GM23338 (cell line): ENCODE measurements at regions not wholly inside any gene's neighbourhood (a gene's known extent, or its start where the extent isn't known, plus 50 kb on each side); places are given as distances from the start of the nearest gene placed in this dataset.

Experiments
- ATAC-seq: fragments of 200-7000 bp; cut with Tn5 transposase; 3 replicates; pipeline ENCODE4 v1.9.1; 2020
- DNase-seq: peaks from one replicate; pipeline ENCODE4 v3.0.0-alpha.2; 2015; ENCODE audit warnings: low spot score
- H2AFZ ChIP-seq: fragments of 200-600 bp; sonication (generic); 2 replicates; pipeline ENCODE4 v1.8.0; 2016; ENCODE audit warnings: antibody characterized with exemption, mild to moderate bottlenecking, moderate library complexity
- H3F3A ChIP-seq: fragments of 200-600 bp; sonication (generic); replicated peaks from 2 replicates; pipeline ENCODE4 v1.8.0; 2017; ENCODE audit warnings: antibody characterized with exemption, mixed run types, low read depth
- H3K27ac ChIP-seq: fragments of 200-600 bp; sonication (generic); 2 replicates; pipeline ENCODE4 v1.6.1; 2016; ENCODE audit warnings: low read depth
- H3K27me3 ChIP-seq: fragments of 200-600 bp; sonication (generic); 2 replicates; pipeline ENCODE4 v1.8.0; 2016; ENCODE audit warnings: mild to moderate bottlenecking, mixed run types, moderate library complexity; ENCODE audit not compliant: insufficient read depth
- H3K36me3 ChIP-seq: fragments of 200-600 bp; sonication (generic); 2 replicates; pipeline ENCODE4 v1.8.0; 2016; ENCODE audit warnings: mild to moderate bottlenecking; ENCODE audit not compliant: insufficient read depth
- H3K4me1 ChIP-seq: fragments of 200-600 bp; sonication (generic); 2 replicates; pipeline ENCODE4 v1.8.0; 2016; ENCODE audit warnings: mild to moderate bottlenecking, moderate library complexity; ENCODE audit not compliant: insufficient read depth
- H3K4me2 ChIP-seq: fragments of 200-600 bp; sonication (generic); 2 replicates; pipeline ENCODE4 v1.7.1; 2017; ENCODE audit warnings: mixed run types
- H3K4me3 ChIP-seq: fragments of 200-600 bp; sonication (generic); 2 replicates; pipeline ENCODE4 v1.6.1; 2016; ENCODE audit warnings: mixed run types
- H3K79me2 ChIP-seq: fragments of 200-600 bp; sonication (generic); replicated peaks from 2 replicates; pipeline ENCODE4 v1.8.0; 2017; ENCODE audit warnings: mild to moderate bottlenecking; ENCODE audit not compliant: insufficient read depth
- H3K9me2 ChIP-seq: fragments of 200-600 bp; sonication (generic); 2 replicates; pipeline ENCODE4 v1.8.0; 2017; ENCODE audit not compliant: insufficient read depth
- H4K20me1 ChIP-seq: fragments of 200-600 bp; sonication (generic); replicated peaks from 2 replicates; pipeline ENCODE4 v1.8.0; 2017; ENCODE audit warnings: mild to moderate bottlenecking; ENCODE audit not compliant: insufficient read depth
- H3K27ac Mint-ChIP-seq: 2 replicates; pipeline ENCODE4 v1.8.0; 2020; ENCODE audit warnings: inconsistent platforms, mild to moderate bottlenecking, moderate library complexity, mixed read lengths
- H3K27me3 Mint-ChIP-seq: 3 replicates; pipeline ENCODE4 v1.8.0; 2022; ENCODE audit warnings: low read depth, mild to moderate bottlenecking, moderate library complexity, mixed read lengths, inconsistent platforms; ENCODE audit not compliant: insufficient read depth, poor library complexity
- H3K36me3 Mint-ChIP-seq: 3 replicates; pipeline ENCODE4 v1.8.0; 2021; ENCODE audit warnings: low read depth, mild to moderate bottlenecking, inconsistent platforms, moderate library complexity, mixed read lengths
- H3K4me1 Mint-ChIP-seq: 3 replicates; pipeline ENCODE4 v1.8.0; 2020; ENCODE audit warnings: mild to moderate bottlenecking, inconsistent platforms, mixed read lengths
- H3K4me3 Mint-ChIP-seq: 3 replicates; pipeline ENCODE4 v1.8.0; 2021; ENCODE audit warnings: moderate library complexity, mild to moderate bottlenecking, inconsistent platforms, mixed read lengths
- H3K9me3 Mint-ChIP-seq: 3 replicates; pipeline ENCODE4 v1.8.0; 2020; ENCODE audit warnings: moderate library complexity, mild to moderate bottlenecking, inconsistent platforms, mixed read lengths
- CREB1 ChIP-seq: fragments of 250-450 bp; sonication (Bioruptor Pico); IDR thresholded peaks from 2 replicates; pipeline ENCODE4 v1.5.0; 2020; ENCODE audit warnings: low read depth, mild to moderate bottlenecking, moderate library complexity
- EZH2 ChIP-seq: fragments of 200-600 bp; sonication (generic); IDR thresholded peaks from one replicate; pipeline ENCODE4 v1.8.0; 2017; ENCODE audit warnings: antibody characterized with exemption, mild to moderate bottlenecking, low read depth; ENCODE audit not compliant: unreplicated experiment
- EZH2phosphoT487 ChIP-seq: fragments of 200-600 bp; sonication (generic); IDR thresholded peaks from one replicate; pipeline ENCODE4 v1.8.1; 2018; ENCODE audit warnings: antibody characterized with exemption; ENCODE audit not compliant: unreplicated experiment
- JUNB ChIP-seq: IDR thresholded peaks from one replicate; pipeline ENCODE4 v1.6.1; 2016; ENCODE audit warnings: antibody characterized with exemption; ENCODE audit not compliant: unreplicated experiment
- NANOG ChIP-seq: IDR thresholded peaks from 2 replicates; pipeline ENCODE4 v1.6.1; 2016; ENCODE audit warnings: antibody characterized with exemption, borderline replicate concordance
- POLR2AphosphoS5 ChIP-seq: IDR thresholded peaks from 2 replicates; pipeline ENCODE4 v1.6.1; 2016; ENCODE audit warnings: antibody characterized with exemption, low read depth
- STAT1 ChIP-seq: IDR thresholded peaks from one replicate; pipeline ENCODE4 v1.6.1; 2016; ENCODE audit warnings: antibody characterized with exemption; ENCODE audit not compliant: unreplicated experiment
- ZNF114 ChIP-seq: fragments of 250-450 bp; sonication (Bioruptor Pico); IDR thresholded peaks from 2 replicates; pipeline ENCODE4 v1.5.0; 2020; ENCODE audit warnings: mild to moderate bottlenecking, moderate library complexity
- ZNF331 ChIP-seq: fragments of 250-450 bp; sonication (Bioruptor Pico); IDR thresholded peaks from 2 replicates; pipeline ENCODE4 v1.5.0; 2020; ENCODE audit warnings: low read depth, mild to moderate bottlenecking, moderate library complexity
- TF ChIP-seq, protein P1 (sequence below): IDR thresholded peaks from one replicate; pipeline ENCODE4 v1.6.1; 2018; ENCODE audit warnings: antibody characterized with exemption; ENCODE audit not compliant: unreplicated experiment
- TF ChIP-seq, protein P2 (sequence below), 2 experiments: fragments of 200-600 bp in 1 of 2; sonication (generic) in 1 of 2; conservative IDR thresholded peaks; 2 replicates each; pipeline versions ENCODE4 v1.5.1 to v1.6.1; 2016 to 2017; ENCODE audit warnings: antibody characterized with exemption in 2 of 2, low read depth in 2 of 2, mild to moderate bottlenecking in 2 of 2, moderate library complexity in 1 of 2
- TF ChIP-seq, protein P3 (sequence below): fragments of 250-450 bp; sonication (Bioruptor Pico); IDR thresholded peaks from 2 replicates; pipeline ENCODE4 v1.5.0; 2020; ENCODE audit warnings: mild to moderate bottlenecking, moderate library complexity
- TF ChIP-seq, protein P4 (sequence below): IDR thresholded peaks from 2 replicates; pipeline ENCODE4 v1.6.1; 2016; ENCODE audit warnings: antibody characterized with exemption

DNA sequence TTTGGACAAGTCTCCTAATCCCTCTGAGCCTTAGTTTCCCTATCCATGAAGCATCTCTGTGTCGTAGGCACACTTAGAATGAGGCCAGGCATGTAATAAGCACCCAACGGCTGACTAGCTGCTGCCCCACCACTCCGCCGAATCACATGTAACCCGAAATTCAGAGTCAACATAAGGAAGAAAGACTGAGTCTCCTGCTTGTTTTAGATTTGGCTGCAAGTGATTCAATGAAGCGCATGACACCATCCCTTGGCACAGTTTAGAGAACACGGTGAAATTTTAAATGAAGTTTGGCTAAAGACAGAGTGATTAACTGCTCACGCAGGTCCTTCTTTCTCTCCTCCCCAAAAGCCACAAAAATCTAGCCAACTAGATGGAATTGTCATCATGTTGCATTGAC is 279.2 kb downstream of the TLE3 start:
- no peak overlapping the region for H3K4me3 Mint-ChIP-seq
- no peaks in the 10 kb centered on the region for H3K36me3 ChIP-seq
- H3K27me3 Mint-ChIP-seq: peaks cover 8% of the 10 kb centered on the region
- no peak overlapping the region for H2AFZ ChIP-seq
- no peak overlapping the region for H3K27ac ChIP-seq
- no peak overlapping the region for H3K27ac Mint-ChIP-seq
- H3K27me3 ChIP-seq: no peaks in the 10 kb centered on the region
- no peaks in the 10 kb centered on the region for H3F3A ChIP-seq
- ATAC-seq (no peak), DNase-seq (no peak)
- H4K20me1 ChIP-seq: no peaks in the 10 kb centered on the region
- H3K4me1 Mint-ChIP-seq: peaks cover 18% of the 10 kb centered on the region
- H3K36me3 Mint-ChIP-seq: no peaks in the 10 kb centered on the region
- TF ChIP-seq, protein P1, sequence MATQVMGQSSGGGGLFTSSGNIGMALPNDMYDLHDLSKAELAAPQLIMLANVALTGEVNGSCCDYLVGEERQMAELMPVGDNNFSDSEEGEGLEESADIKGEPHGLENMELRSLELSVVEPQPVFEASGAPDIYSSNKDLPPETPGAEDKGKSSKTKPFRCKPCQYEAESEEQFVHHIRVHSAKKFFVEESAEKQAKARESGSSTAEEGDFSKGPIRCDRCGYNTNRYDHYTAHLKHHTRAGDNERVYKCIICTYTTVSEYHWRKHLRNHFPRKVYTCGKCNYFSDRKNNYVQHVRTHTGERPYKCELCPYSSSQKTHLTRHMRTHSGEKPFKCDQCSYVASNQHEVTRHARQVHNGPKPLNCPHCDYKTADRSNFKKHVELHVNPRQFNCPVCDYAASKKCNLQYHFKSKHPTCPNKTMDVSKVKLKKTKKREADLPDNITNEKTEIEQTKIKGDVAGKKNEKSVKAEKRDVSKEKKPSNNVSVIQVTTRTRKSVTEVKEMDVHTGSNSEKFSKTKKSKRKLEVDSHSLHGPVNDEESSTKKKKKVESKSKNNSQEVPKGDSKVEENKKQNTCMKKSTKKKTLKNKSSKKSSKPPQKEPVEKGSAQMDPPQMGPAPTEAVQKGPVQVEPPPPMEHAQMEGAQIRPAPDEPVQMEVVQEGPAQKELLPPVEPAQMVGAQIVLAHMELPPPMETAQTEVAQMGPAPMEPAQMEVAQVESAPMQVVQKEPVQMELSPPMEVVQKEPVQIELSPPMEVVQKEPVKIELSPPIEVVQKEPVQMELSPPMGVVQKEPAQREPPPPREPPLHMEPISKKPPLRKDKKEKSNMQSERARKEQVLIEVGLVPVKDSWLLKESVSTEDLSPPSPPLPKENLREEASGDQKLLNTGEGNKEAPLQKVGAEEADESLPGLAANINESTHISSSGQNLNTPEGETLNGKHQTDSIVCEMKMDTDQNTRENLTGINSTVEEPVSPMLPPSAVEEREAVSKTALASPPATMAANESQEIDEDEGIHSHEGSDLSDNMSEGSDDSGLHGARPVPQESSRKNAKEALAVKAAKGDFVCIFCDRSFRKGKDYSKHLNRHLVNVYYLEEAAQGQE: no peak
- TF ChIP-seq EZH2phosphoT487: no peak
- TF ChIP-seq, protein P2, sequence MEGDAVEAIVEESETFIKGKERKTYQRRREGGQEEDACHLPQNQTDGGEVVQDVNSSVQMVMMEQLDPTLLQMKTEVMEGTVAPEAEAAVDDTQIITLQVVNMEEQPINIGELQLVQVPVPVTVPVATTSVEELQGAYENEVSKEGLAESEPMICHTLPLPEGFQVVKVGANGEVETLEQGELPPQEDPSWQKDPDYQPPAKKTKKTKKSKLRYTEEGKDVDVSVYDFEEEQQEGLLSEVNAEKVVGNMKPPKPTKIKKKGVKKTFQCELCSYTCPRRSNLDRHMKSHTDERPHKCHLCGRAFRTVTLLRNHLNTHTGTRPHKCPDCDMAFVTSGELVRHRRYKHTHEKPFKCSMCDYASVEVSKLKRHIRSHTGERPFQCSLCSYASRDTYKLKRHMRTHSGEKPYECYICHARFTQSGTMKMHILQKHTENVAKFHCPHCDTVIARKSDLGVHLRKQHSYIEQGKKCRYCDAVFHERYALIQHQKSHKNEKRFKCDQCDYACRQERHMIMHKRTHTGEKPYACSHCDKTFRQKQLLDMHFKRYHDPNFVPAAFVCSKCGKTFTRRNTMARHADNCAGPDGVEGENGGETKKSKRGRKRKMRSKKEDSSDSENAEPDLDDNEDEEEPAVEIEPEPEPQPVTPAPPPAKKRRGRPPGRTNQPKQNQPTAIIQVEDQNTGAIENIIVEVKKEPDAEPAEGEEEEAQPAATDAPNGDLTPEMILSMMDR (conservative IDR thresholded peaks at IDR 0.05; ENCODE audit: low read depth in 2 of 2): no peak
- no peak for TF ChIP-seq POLR2AphosphoS5
- no peak for TF ChIP-seq CREB1 (CRISPR knock-in tag)
- no peak for TF ChIP-seq JUNB
- no peak for TF ChIP-seq EZH2
- no peak for TF ChIP-seq STAT1
- no peak for TF ChIP-seq ZNF114 (CRISPR knock-in tag)
- no peak for TF ChIP-seq ZNF331
- TF ChIP-seq, protein P3, sequence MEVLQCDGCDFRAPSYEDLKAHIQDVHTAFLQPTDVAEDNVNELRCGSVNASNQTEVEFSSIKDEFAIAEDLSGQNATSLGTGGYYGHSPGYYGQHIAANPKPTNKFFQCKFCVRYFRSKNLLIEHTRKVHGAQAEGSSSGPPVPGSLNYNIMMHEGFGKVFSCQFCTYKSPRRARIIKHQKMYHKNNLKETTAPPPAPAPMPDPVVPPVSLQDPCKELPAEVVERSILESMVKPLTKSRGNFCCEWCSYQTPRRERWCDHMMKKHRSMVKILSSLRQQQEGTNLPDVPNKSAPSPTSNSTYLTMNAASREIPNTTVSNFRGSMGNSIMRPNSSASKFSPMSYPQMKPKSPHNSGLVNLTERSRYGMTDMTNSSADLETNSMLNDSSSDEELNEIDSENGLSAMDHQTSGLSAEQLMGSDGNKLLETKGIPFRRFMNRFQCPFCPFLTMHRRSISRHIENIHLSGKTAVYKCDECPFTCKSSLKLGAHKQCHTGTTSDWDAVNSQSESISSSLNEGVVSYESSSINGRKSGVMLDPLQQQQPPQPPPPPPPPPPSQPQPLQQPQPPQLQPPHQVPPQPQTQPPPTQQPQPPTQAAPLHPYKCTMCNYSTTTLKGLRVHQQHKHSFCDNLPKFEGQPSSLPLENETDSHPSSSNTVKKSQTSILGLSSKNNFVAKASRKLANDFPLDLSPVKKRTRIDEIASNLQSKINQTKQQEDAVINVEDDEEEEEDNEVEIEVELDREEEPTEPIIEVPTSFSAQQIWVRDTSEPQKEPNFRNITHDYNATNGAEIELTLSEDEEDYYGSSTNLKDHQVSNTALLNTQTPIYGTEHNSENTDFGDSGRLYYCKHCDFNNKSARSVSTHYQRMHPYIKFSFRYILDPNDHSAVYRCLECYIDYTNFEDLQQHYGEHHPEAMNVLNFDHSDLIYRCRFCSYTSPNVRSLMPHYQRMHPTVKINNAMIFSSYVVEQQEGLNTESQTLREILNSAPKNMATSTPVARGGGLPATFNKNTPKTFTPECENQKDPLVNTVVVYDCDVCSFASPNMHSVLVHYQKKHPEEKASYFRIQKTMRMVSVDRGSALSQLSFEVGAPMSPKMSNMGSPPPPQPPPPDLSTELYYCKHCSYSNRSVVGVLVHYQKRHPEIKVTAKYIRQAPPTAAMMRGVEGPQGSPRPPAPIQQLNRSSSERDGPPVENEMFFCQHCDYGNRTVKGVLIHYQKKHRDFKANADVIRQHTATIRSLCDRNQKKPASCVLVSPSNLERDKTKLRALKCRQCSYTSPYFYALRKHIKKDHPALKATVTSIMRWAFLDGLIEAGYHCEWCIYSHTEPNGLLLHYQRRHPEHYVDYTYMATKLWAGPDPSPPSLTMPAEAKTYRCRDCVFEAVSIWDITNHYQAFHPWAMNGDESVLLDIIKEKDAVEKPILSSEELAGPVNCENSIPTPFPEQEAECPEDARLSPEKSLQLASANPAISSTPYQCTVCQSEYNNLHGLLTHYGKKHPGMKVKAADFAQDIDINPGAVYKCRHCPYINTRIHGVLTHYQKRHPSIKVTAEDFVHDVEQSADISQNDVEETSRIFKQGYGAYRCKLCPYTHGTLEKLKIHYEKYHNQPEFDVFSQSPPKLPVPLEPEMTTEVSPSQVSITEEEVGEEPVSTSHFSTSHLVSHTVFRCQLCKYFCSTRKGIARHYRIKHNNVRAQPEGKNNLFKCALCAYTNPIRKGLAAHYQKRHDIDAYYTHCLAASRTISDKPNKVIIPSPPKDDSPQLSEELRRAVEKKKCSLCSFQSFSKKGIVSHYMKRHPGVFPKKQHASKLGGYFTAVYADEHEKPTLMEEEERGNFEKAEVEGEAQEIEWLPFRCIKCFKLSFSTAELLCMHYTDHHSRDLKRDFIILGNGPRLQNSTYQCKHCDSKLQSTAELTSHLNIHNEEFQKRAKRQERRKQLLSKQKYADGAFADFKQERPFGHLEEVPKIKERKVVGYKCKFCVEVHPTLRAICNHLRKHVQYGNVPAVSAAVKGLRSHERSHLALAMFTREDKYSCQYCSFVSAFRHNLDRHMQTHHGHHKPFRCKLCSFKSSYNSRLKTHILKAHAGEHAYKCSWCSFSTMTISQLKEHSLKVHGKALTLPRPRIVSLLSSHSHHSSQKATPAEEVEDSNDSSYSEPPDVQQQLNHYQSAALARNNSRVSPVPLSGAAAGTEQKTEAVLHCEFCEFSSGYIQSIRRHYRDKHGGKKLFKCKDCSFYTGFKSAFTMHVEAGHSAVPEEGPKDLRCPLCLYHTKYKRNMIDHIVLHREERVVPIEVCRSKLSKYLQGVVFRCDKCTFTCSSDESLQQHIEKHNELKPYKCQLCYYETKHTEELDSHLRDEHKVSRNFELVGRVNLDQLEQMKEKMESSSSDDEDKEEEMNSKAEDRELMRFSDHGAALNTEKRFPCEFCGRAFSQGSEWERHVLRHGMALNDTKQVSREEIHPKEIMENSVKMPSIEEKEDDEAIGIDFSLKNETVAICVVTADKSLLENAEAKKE (CRISPR knock-in tag): no peak
- TF ChIP-seq, protein P4, sequence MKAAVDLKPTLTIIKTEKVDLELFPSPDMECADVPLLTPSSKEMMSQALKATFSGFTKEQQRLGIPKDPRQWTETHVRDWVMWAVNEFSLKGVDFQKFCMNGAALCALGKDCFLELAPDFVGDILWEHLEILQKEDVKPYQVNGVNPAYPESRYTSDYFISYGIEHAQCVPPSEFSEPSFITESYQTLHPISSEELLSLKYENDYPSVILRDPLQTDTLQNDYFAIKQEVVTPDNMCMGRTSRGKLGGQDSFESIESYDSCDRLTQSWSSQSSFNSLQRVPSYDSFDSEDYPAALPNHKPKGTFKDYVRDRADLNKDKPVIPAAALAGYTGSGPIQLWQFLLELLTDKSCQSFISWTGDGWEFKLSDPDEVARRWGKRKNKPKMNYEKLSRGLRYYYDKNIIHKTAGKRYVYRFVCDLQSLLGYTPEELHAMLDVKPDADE: no peak
- no peak for TF ChIP-seq NANOG
- H3K4me2 ChIP-seq: no peak overlapping the region
- H3K4me1 ChIP-seq: 0 out of 2 replicates have a peak, but pooled peaks cover 5% of the 10 kb centered on the region
- no peaks in the 10 kb centered on the region for H3K79me2 ChIP-seq
- H3K9me2 ChIP-seq: 0 out of 2 replicates have a peak, but pooled peaks cover 3% of the 10 kb centered on the region
- H3K9me3 Mint-ChIP-seq: no peaks in the 10 kb centered on the region
- H3K4me3 ChIP-seq: no peak overlapping the region
